ENCODE measurements at regions not wholly inside any gene's neighbourhood (a gene's known extent, or its start where the extent isn't known, plus 50 kb on each side); places are given as distances from the start of the nearest gene placed in this dataset.
"Not testable (repeated sequence)": the region's sequence is repeated elsewhere in the genome, so short reads cannot be mapped to it uniquely, and the experiment has no call there.

DNA sequence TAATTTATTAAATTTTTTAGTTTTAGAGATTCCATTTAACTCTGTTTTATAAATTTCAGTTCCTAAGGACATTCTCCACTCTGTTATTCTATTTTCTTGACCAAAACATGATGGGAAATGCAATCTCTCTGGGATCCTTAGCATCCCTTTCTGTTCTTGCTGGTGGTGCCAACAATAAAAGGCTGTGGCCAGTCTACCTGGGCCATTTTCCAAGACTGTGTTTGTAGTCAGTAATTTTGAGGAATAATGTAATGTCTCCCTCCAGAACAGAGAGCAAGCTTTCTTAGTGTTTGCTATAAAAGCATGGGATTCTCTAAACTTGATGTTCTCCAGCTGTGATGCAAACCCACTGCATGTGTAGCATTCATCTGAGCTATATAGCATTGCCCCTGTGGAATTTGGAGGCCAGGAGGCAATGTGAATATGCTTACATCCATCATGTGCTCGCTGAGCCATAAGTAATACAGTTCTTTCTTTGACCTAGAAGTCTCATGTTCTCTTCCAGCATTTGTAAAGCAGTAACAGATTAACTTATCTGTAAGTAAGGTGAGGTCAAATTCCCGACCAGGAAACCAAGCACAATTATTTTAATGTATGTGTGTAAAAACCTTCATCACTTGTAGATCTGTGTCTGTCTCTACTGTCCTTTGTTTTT, 211.5 kb upstream of the TAS2R1 start:
- DNase-seq = no peak

- DNase-seq = no peak
Observed at GRCh38 chr5:9838916-9839315, 208.8 kb upstream of the TAS2R1 start.

DNA sequence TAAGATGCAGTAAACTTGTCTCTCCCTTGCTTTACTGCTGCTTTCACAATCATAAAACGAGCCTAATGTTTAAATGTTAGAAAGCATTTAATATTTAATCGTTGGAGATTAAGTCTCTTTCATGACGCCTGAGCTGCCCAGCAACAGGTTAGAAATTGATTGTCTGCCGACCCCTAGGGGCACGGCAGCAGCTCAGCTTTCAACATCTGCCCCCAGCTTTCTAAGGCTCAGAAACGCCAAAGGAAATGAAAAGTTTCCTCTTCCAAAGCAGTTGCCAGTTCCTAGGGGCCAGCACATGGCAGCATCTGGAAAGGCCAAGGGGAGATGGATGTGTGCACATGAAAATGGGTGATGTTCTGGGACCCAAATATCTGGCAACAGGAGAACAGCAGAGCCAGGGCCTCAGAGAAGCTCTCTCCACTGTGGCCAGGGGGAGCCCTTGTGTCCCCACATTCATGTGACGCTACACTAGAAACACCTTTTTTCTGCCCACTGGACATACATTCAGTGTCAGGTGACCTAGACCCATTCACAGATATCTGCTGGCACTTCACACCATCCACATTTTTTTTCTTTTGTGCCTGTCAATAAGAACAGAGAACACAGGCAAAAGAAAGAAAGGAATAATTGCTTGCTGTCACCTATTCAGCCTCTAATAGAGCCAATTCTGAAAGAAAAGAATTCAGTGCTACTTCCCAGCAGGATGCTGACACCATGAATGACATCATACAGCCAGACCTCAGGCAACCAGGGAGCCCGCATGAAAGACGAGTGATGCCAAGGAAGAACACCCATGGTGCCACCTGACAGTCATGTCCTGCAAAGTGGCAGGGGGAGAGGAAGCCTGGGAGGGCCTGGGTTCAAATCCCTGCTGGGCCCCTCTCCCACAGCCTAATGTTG, 205.0 kb upstream of the TAS2R1 start:
- no peak for DNase-seq

DNA sequence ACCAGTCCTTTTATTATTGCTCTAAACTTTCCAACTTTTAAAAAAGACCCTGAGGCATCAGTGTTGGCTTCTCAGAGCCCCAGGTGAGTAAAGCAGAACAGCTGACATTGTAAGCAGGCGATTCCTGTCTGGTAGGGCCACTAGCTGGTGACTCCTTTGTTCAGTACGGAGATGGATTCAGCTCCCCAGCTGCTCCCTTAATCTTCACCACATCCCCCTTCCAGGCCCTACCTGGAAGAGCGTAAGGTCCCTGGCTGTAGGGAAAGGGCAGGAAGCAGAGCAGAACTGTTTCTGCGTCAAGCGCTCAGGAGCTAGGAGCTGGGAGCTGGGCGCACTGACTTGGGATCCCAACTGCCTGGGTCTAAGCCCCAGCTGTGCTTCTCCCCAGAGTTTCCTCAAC, 203.7 kb upstream of the TAS2R1 start:
- DNase-seq = no peak

- DNase-seq = no peak
Observed at GRCh38 chr5:9832921-9833320, 202.8 kb upstream of the TAS2R1 start.

DNA sequence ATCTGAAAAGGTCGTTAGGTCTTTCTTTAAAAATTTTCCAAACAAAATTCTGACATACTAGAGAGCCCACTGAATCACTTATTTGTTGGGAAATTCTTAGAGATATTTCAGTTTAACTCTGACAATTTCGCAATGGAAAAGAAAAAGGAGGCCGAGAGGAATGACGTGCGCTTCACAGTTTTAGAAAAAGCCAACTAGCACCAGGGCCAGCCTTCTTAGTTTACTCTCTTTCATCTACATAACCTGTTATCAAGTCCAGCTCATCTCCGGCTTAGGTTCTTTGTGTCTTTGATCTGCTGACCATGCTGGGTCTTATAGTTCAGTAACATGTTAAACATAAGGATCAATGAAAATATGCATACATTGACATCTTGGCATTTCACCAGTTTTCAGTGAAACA, 201.7 kb upstream of the TAS2R1 start:
- DNase-seq = no peak

DNA sequence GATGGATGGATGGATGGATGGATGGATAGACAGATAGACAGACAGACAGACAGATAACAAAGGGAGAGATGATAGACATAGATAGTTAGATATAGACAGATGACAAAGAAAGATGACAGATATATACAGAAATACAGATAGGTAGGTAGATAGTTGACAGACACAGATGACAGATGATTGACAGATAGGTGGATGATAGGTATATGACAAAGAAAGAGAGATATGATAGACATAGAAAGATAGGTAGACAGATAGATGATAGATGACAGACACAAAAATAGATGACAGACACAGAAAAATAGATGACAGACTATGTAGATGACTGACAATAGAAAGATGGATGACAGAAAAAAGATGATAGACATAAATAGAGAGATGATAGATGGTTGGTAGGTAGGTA, 200.0 kb upstream of the TAS2R1 start:
- no peak for DNase-seq

GRCh38 chr5:9829621-9830020, 199.5 kb upstream of the TAS2R1 start:
- DNase-seq = no peak

DNA sequence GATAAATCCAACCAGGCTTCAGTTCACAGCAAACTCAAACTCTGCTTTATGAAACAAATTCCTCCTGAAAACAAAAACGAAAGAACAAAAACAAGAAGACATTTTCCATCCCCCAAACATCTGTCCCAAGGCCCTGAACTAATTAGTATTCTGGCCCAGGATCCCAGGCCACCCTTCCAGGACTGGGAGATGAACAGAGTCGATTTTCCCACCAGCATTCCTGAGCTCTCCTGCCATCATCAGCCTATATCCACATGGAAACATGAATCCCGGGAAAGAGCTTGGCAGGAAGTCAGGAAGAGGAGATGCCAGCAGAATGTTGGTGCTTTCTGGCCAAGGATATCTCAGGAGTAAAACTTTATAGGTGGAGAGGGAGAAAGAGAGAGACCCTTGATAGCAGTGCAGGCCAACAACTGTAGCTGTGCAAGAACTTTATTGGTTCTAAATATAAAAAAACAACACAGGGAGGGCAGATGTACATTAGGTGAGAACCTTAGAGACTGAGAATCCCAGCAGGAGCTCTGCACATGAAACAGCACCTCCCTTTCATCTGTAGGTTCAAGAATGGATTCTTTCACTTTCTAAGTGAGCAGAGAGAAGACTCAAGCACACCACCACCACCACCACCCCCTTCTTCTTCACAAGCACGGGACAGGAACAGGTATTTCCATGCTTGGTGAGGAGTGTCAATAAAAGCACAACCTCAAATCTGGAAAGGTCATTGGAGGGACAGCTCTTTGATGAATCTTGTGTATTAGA, 190.7 kb upstream of the TAS2R1 start:
- no peak for DNase-seq

DNA sequence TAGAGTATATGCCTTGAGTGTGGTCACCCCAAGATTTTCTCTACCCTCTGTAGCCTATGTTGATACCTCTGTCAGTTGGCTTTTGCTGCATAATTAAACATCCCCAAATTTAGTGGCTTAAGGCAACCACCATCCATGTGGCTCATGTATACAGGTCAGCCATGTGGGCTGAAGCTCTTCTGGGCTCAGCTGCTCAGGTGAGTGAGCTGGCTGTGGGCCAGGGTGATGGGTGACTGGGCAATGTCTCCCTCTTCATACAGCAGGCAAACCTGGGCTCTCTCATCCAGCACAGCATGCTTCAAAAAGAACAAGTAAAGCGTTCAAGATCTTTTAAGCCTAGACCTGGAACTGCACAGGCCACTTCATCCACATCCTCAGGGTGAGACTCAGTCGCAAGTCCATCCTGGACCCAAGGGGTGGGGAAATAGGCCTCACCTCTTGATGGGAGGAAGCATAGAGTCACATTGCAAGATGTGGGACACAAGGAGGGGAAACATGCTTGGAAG, 188.2 kb upstream of the TAS2R1 start:
- DNase-seq = no peak

DNA sequence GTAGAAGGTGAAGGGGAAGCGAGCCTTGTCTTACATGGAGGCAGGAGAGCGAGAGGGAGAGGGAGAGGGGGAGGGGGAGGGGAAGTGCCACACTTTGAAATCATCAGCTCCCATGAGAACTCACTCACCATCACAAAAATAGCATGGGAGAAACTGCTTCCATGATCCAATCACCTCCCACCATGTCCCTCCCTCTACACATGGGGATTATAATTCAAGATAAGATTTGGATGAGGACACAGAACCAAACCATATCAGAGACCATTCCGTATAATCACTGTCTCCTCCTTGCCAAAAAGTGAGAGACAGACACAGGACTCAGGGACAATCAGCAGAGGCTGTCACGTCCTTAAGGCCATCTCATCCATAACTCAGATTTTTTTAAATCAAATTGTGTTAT, 187.7 kb upstream of the TAS2R1 start:
- no peak for DNase-seq

DNA sequence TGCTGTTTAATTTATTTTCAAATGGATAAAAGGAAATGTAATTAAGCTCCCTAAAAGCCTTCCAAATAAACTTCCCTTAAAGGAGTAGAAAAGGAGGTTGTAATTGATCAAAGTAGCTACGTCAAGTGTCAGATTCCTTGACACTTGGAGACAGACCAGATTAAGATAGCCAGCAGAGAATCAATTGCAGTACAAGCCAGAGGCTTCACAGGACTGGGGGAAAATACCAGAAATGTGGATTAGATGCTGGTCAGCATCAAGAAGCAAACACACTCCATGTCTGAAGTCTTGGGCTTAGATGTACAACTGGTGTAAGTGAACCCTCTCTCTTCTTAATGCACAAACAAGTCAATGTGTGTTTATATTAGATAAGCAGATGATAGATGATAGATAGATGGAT, 184.9 kb upstream of the TAS2R1 start:
- no peak for DNase-seq

DNA sequence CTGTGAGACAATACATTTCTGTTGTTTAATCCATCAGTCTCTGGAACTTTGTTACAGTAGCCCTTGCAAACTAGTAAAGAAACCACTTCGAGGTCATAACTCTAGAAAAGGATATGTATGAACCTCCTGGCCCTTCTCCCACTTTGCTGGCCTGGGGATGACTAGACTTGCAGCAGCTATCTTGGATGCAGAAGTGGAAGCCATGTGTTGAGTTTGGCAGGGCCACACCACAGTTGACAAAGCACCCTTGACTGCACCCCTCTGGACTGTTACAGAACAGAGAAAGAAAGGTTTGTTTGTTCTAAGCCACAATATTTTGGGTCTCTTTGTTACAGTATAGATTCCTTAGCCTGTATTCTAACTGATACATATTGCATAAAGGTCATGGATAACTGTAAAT, 183.2 kb upstream of the TAS2R1 start:
- DNase-seq = no peak

DNA sequence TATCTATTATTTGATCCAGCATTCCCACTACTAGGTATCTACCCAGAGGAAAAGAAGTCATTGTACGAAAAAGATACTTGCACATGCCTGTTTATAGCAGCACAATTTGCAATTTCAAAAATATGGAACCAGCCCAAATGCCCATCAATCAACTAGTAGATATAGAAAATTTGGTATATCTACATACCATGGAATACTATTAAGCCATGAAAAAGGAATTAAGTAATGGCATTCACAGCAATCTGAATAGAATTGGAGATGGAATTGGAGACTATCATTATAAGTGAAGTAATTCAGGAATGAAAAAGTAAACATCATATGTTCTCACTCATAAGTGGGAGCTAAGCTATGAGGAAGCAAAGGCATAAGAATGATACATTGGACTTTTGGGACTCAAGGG, 177.2 kb upstream of the TAS2R1 start:
- not testable (repeated sequence) for DNase-seq

DNA sequence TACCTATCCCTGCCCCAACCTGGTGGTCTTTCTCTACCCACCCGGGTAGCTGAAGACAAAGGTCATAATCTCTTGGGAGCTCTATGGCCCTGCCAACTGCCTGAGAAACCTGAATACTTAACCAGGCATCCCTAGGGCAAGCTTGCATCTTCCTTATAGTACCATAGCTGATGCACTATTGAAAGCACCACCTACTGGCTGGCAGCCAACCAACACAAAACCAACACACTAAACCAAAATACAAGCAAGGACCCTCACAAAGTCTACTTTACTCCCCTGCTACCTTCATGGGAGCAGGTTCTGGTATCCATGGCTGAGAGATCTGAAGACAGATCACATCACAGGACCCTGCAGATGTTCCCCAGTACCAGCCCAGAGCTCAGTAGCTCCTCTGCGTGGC, 171.8 kb upstream of the TAS2R1 start:
- no peak for DNase-seq

DNA sequence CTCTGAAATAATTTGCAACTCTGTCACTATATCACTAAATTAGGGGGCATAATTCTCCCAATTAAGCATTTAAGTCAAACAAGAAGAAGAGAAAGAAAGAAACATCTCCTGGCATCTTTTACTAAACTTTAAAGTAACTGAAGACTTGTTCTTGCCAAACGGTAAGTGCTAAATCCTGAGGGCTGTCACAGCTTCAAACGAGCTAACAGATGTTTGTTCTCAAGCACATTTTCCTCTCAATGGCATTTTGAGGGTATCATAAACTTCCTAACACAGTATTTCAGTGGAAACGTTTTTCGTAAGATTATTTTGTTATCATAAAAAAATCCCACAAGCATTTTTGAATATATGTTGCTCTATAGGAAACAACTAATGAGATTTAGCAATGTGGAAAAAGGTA, 169.5 kb upstream of the TAS2R1 start:
- no peak for DNase-seq

DNA sequence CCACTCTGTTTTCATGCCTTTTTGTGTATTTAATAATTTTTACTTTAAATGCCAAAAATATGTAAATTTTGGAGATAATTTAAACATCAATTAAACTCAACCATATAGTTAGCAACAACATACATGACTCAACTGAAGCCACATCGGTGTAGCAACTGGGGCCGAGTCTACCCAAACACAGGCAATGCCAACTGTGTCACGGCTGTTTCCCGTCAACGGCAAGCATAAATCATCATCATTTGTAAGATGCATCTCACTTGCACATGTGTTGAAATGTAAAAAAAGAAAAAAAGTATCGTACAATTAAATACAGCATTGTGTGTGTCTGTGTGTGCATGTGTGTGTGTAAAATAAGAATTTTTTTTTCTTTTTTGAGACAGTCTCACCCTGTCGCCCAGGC, 160.1 kb upstream of the TAS2R1 start:
- no peak for DNase-seq

- no peak for DNase-seq
Observed at GRCh38 chr5:9789777-9790176, 159.6 kb upstream of the TAS2R1 start.

DNA sequence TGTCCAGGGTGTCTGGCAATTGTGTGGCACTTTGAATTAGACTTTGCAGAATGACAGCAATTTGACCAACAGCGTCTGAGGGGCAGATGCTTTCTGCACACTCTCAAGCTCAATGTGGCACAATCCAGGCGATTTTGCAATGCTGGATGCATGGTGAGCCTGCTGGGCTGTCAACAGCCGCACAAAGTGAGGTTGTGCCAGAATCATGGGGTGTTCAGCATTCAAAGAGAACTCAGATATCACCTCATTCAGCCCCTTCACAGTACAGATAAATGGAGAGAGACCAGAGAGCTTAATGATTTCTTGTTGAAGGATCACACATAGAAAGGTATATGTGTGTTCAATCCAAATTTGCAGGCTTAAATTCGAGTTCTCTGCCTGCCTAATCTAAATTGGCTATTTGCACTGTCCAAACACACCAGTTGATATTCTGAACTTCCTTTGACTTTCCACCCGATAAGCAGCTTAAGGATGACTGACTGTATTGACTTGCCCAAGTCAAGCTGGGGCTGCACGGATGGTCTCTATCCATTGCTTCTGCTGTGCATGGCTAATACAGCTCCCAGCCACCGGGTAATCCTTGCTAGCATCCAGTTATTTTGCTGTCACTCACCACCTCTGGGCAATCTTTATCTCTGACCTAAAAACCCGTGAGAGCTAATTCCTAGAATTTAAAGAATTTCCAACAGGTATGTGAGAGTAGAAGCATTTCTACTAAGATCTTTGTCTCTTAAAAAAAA, 157.9 kb upstream of the TAS2R1 start:
- DNase-seq = no peak

DNA sequence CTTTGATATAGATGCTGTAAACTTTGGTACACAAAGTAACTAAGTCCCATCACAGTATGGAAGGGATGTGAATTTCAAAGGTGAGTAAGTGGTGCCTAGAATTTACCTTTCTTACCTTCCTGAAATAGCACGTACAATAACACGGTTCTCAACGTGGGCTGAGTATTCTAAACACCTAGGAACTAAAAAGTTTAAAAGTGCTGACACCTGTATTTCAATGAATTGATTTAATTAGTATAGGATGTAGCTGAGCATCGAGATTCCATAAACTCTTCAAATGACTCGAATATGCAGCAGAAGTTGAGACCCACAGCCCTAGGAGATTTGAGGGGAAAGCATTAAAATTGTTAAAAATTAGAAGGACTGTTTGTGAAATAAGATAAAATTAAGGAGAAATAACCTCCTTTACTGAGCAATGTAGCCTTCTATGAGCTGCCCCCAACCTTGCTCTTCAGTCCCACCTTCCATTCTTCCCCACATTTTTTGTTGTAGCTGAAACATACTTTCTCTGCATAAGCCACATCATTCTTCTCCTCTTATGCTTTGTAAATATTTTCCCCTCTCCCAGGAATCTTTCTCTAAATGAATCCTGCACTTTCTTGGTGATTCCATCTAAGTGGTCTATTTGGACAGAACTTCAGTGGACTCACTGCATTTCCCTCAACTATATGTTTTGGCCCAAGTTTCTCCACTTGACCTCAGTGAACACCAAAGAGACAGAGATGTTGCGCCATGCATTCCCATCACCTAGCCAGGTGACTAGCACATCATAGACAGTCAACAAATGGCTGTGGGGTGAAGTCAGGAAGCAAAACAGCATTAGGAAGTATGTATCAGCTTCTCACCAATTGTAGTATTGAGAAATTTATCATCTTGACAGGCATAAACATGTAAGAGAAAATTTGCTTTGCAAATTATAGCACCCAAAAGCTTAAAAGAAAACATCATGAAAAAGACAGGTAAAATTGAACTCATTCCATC, 156.5 kb upstream of the TAS2R1 start:
- DNase-seq = no peak

DNA sequence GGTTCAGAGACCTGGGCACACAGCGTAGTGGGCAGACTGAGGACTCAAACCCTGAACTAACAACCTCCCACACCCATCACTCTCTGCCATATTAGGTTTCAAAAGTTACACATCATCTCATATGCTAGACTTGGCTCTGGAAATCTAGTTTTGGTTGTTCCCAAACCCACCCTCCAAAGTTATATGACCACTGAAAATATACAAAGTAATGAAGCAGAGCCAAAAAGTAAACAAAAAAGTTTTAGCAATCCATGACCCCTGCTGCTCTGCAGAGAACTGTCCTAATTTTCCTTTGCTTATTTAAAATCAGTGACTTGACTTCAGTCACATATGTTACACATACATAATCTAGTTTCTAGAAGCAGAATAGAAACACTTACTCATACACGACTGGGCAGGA, 155.6 kb upstream of the TAS2R1 start:
- no peak for DNase-seq

DNA sequence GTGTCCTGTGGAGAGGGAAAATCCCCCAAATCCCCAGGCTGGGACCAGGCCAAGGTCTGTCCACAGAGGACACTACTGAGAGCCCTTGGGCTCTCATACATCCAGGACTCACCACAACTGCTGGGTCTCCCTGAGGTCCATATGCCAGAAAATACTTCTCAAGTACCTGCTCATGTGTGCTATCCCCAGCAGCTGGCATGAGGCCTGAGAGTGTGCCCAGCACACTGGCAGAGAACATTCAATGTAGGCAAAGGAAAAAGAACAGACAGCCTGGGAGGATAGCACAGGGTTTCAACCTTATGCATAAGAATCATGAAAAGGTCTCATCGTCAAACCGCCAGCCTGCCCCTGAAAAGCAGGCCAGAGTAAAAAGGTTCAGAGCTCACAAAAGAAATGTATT, 154.1 kb upstream of the TAS2R1 start:
- DNase-seq = no peak

All from GOT3 (cell line).